Liver (tissue), 8 donors: ENCODE measurements at regions not wholly inside any gene's neighbourhood (a gene's known extent, or its start where the extent isn't known, plus 50 kb on each side); places are given as distances from the start of the nearest gene placed in this dataset.

ENCODE experiments used
- DNase-seq: peaks from one replicate; pipeline ENCODE4 v3.0.0-alpha.2; 2017; ENCODE audit warnings: low spot score
- H3K27ac ChIP-seq, 2 donors: one replicate each; pipeline ENCODE4 v1.7.0; 2013; ENCODE audit warnings: inconsistent platforms in 2 of 2, low read length in 2 of 2, control low read depth in 1 of 2, low read depth in 1 of 2, mild to moderate bottlenecking in 1 of 2
- H3K27me3 ChIP-seq, 4 donors: one replicate each; pipeline versions ENCODE4 v1.6.1 to v1.7.0; 2013; ENCODE audit warnings: low read length in 3 of 4, inconsistent platforms in 1 of 4, mild to moderate bottlenecking in 1 of 4, moderate library complexity in 1 of 4; ENCODE audit not compliant: control insufficient read depth in 4 of 4, insufficient read depth in 4 of 4
- H3K36me3 ChIP-seq, 4 donors: one replicate each; pipeline versions ENCODE4 v1.6.1 to v1.7.0; 2013; ENCODE audit warnings: low read length in 3 of 4, mild to moderate bottlenecking in 3 of 4, low read depth in 1 of 4, moderate library complexity in 1 of 4; ENCODE audit not compliant: control insufficient read depth in 4 of 4, insufficient read depth in 3 of 4
- H3K4me1 ChIP-seq, 4 donors: one replicate each; pipeline versions ENCODE4 v1.6.1 to v1.7.0; 2013; ENCODE audit warnings: low read length in 3 of 4, mild to moderate bottlenecking in 3 of 4, moderate library complexity in 1 of 4; ENCODE audit not compliant: control insufficient read depth in 4 of 4, insufficient read depth in 4 of 4
- H3K4me3 ChIP-seq, 3 donors: one replicate each; pipeline versions ENCODE4 v1.6.1 to v1.7.0; 2013; ENCODE audit warnings: low read length in 3 of 3, control low read depth in 1 of 3, low read depth in 1 of 3, mild to moderate bottlenecking in 1 of 3
- H3K9ac ChIP-seq, 2 donors: one replicate each; pipeline ENCODE4 v1.7.0; 2013; ENCODE audit warnings: low read length in 2 of 2, mild to moderate bottlenecking in 2 of 2, moderate library complexity in 2 of 2, control low read depth in 1 of 2, low read depth in 1 of 2
- H3K9me3 ChIP-seq, 4 donors: one replicate each; pipeline versions ENCODE4 v1.6.1 to v1.7.0; 2013; ENCODE audit warnings: low read length in 3 of 4; ENCODE audit not compliant: control insufficient read depth in 4 of 4
- EGR1 ChIP-seq, 2 donors: IDR thresholded peaks; 2 replicates each; pipeline ENCODE4 v1.6.1; 2016 to 2018; ENCODE audit warnings: antibody characterized with exemption in 2 of 2, low read depth in 2 of 2
- FOXA1 ChIP-seq: IDR thresholded peaks from 2 replicates; pipeline ENCODE4 v1.6.1; 2016; ENCODE audit warnings: antibody characterized with exemption
- FOXA2 ChIP-seq: IDR thresholded peaks from 2 replicates; pipeline ENCODE4 v1.6.1; 2016; ENCODE audit warnings: antibody characterized with exemption
- GABPA ChIP-seq, 2 donors: IDR thresholded peaks in 1 of 2; conservative IDR thresholded peaks in 1 of 2; 2 replicates each; pipeline ENCODE4 v1.6.1; 2016; ENCODE audit warnings: antibody characterized with exemption in 2 of 2, mild to moderate bottlenecking in 1 of 2, moderate library complexity in 1 of 2
- HNF4A ChIP-seq, 2 donors: conservative IDR thresholded peaks; 2 replicates each; pipeline ENCODE4 v1.6.1; 2016; ENCODE audit warnings: antibody characterized with exemption in 2 of 2, mild to moderate bottlenecking in 2 of 2
- HNF4G ChIP-seq: IDR thresholded peaks from 2 replicates; pipeline ENCODE4 v1.6.1; 2016; ENCODE audit warnings: antibody characterized with exemption
- JUND ChIP-seq, 2 donors: IDR thresholded peaks; 2 replicates each; pipeline ENCODE4 v1.6.1; 2016; ENCODE audit warnings: antibody characterized with exemption in 2 of 2
- RAD21 ChIP-seq, 2 donors: IDR thresholded peaks; 2 replicates each; pipeline ENCODE4 v1.6.1; 2016; ENCODE audit warnings: antibody characterized with exemption in 2 of 2, mild to moderate bottlenecking in 2 of 2
- REST ChIP-seq: IDR thresholded peaks from 2 replicates; pipeline ENCODE4 v1.6.1; 2016; ENCODE audit warnings: antibody characterized with exemption, mild to moderate bottlenecking
- RXRA ChIP-seq, 2 donors: IDR thresholded peaks; 2 replicates each; pipeline ENCODE4 v1.6.1; 2017 to 2018; ENCODE audit warnings: antibody characterized with exemption in 2 of 2, mild to moderate bottlenecking in 1 of 2
- SP1 ChIP-seq: IDR thresholded peaks from 2 replicates; pipeline ENCODE4 v1.6.1; 2018; ENCODE audit warnings: antibody characterized with exemption, mild to moderate bottlenecking
- TAF1 ChIP-seq: conservative IDR thresholded peaks from 2 replicates; pipeline ENCODE4 v1.6.1; 2016; ENCODE audit warnings: antibody characterized with exemption, mild to moderate bottlenecking
- YY1 ChIP-seq: IDR thresholded peaks from 2 replicates; pipeline ENCODE4 v1.6.1; 2016; ENCODE audit warnings: antibody characterized with exemption, mild to moderate bottlenecking
- WGBS: extraction: QIAGEN DNeasy Blood & Tissue Kit; methylation state at CpG from one replicate; pipeline ENCODE4 v1.1.7; 2013; 5-methylcytosine and 5-hydroxymethylcytosine counted together
- TF ChIP-seq, protein P1 (sequence below): fragments of 150-350 bp; IDR thresholded peaks from 2 replicates; pipeline ENCODE4 v1.5.1; 2017; ENCODE audit warnings: improper control_type of control experiment, low read depth, low read length; ENCODE audit not compliant: missing input control
- TF ChIP-seq, protein P2 (sequence below): IDR thresholded peaks from 2 replicates; pipeline ENCODE4 v1.6.1; 2016; ENCODE audit warnings: antibody characterized with exemption
- donor health status: healthy.
- donor health status: healthy.
- donor health status: healthy.
- donor health status: healthy.
- donor health status: healthy.

GRCh38 chr6:11449408-11449807 lies 88.1 kb upstream of the TMEM170B start:
- no peaks in the 10 kb centered on the region for H3K4me1 ChIP-seq
- H3K36me3 ChIP-seq: no peaks in the 10 kb centered on the region
- no peak overlapping the region for H3K4me3 ChIP-seq
- H3K9me3 ChIP-seq: no peaks in the 10 kb centered on the region
- H3K9ac ChIP-seq: no peak overlapping the region
- TF ChIP-seq, protein P1, sequence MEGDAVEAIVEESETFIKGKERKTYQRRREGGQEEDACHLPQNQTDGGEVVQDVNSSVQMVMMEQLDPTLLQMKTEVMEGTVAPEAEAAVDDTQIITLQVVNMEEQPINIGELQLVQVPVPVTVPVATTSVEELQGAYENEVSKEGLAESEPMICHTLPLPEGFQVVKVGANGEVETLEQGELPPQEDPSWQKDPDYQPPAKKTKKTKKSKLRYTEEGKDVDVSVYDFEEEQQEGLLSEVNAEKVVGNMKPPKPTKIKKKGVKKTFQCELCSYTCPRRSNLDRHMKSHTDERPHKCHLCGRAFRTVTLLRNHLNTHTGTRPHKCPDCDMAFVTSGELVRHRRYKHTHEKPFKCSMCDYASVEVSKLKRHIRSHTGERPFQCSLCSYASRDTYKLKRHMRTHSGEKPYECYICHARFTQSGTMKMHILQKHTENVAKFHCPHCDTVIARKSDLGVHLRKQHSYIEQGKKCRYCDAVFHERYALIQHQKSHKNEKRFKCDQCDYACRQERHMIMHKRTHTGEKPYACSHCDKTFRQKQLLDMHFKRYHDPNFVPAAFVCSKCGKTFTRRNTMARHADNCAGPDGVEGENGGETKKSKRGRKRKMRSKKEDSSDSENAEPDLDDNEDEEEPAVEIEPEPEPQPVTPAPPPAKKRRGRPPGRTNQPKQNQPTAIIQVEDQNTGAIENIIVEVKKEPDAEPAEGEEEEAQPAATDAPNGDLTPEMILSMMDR: no peak
- TF ChIP-seq TAF1 (no peak), FOXA2 (no peak), RXRA (IDR thresholded peaks at IDR 0.05) (no peak)
- H3K27me3 ChIP-seq: no peaks in the 10 kb centered on the region
- WGBS: 96% methylated on average over 2 of the region's 2 CpGs
- no peak overlapping the region for H3K27ac ChIP-seq
- DNase-seq: no peak

- no peaks in the 10 kb centered on the region for H3K27me3 ChIP-seq
- no peaks in the 10 kb centered on the region for H3K4me1 ChIP-seq
- no peak overlapping the region for H3K4me3 ChIP-seq
- TF ChIP-seq SP1 (no peak), FOXA1 (no peak), EGR1 (IDR thresholded peaks at IDR 0.05; ENCODE audit: low read depth in 2 of 2) (no peak)
- H3K9ac ChIP-seq: no peak overlapping the region
- no peaks in the 10 kb centered on the region for H3K36me3 ChIP-seq
- H3K27ac ChIP-seq: no peak overlapping the region
- DNase-seq: no peak
- no peaks in the 10 kb centered on the region for H3K9me3 ChIP-seq
These were observed 89.5 kb upstream of the TMEM170B start for GRCh38 chr6:11448038-11448437.

DNA sequence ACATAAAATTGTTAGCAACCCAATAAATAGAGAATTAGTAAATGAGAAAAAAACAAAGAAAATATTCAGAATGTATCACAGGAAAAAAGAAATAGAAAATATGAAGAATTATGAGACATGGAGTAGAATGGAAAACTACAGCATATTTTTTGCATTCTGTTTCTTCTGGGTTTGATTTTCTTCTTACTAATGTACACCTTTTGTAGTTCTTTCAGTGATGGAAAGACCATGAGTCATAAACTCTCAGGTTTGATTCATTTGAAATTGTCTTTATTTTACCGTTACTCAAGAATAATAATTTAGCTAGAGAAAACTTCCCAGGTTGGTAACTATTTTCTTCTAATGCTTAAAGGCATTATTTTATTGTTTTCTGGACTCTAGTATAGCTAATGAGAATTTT lies 90.3 kb upstream of the TMEM170B start:
- Histone ChIP-seq H3K27ac (no peak overlapping the region), H3K9me3 (no peaks in the 10 kb centered on the region), H3K4me3 (no peak overlapping the region), H3K9ac (no peak overlapping the region), H3K27me3 (no peaks in the 10 kb centered on the region), H3K4me1 (no peaks in the 10 kb centered on the region), H3K36me3 (no peaks in the 10 kb centered on the region)
- TF ChIP-seq EGR1 (IDR thresholded peaks at IDR 0.05; ENCODE audit: low read depth in 2 of 2): no peak
- TF ChIP-seq HNF4A (conservative IDR thresholded peaks at IDR 0.05): no peak
- TF ChIP-seq YY1: no peak
- TF ChIP-seq REST: no peak
- TF ChIP-seq FOXA1: no peak
- no peak for TF ChIP-seq HNF4G
- no peak for TF ChIP-seq TAF1
- TF ChIP-seq RXRA (IDR thresholded peaks at IDR 0.05): no peak
- TF ChIP-seq GABPA (IDR thresholded peaks at IDR 0.05 in 1 of 2, conservative IDR thresholded peaks at IDR 0.05 in 1 of 2): no peak
- TF ChIP-seq SP1: no peak
- no peak for TF ChIP-seq RAD21 (IDR thresholded peaks at IDR 0.05)
- TF ChIP-seq JUND (IDR thresholded peaks at IDR 0.05): no peak
- TF ChIP-seq, protein P2, sequence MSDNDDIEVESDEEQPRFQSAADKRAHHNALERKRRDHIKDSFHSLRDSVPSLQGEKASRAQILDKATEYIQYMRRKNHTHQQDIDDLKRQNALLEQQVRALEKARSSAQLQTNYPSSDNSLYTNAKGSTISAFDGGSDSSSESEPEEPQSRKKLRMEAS: no peak
- DNase-seq: no peak
- 94% methylated on average over 1 of the region's 1 CpG for WGBS
